Astrocyte (in vitro differentiated cells and primary cell): ENCODE measurements at regions not wholly inside any gene's neighbourhood (a gene's known extent, or its start where the extent isn't known, plus 50 kb on each side); places are given as distances from the start of the nearest gene placed in this dataset.

Source experiments
- DNase-seq: peaks from one replicate; pipeline ENCODE4 v3.0.0-alpha.2; 2010; ENCODE audit warnings: low read depth
- FAIRE-seq: peaks from 2 replicates; lab custom pipeline; 2011; peaks lifted over from hg19 to GRCh38; lab: Jason Lieb, UNC
- H2AFZ ChIP-seq: 2 replicates; pipeline ENCODE4 v1.6.0; 2012; ENCODE audit warnings: low read depth, low read length, inconsistent platforms
- H3K27ac ChIP-seq: 2 replicates; pipeline ENCODE4 v1.5.1; 2011; ENCODE audit warnings: low read depth, low read length, inconsistent platforms
- H3K27me3 ChIP-seq: 2 replicates; pipeline ENCODE4 v1.6.0; 2011; ENCODE audit warnings: low read length, inconsistent platforms; ENCODE audit not compliant: insufficient read depth
- H3K36me3 ChIP-seq: 2 replicates; pipeline ENCODE4 v1.5.1; 2011; ENCODE audit warnings: low read length, inconsistent platforms; ENCODE audit not compliant: insufficient read depth
- H3K4me1 ChIP-seq: 2 replicates; pipeline ENCODE4 v1.5.1; 2011; ENCODE audit warnings: low read length, inconsistent platforms; ENCODE audit not compliant: insufficient read depth
- H3K4me2 ChIP-seq: 2 replicates; pipeline ENCODE4 v1.6.0; 2012; ENCODE audit warnings: low read length, inconsistent platforms
- H3K4me3 ChIP-seq: 2 replicates; pipeline ENCODE4 v1.5.1; 2011; ENCODE audit warnings: low read depth, mild to moderate bottlenecking, low read length, inconsistent platforms; ENCODE audit not compliant: insufficient read depth
- H3K79me2 ChIP-seq: 2 replicates; pipeline ENCODE4 v1.6.0; 2012; ENCODE audit warnings: mild to moderate bottlenecking, low read length, inconsistent platforms; ENCODE audit not compliant: insufficient read depth
- H3K9ac ChIP-seq: 2 replicates; pipeline ENCODE4 v1.6.0; 2012; ENCODE audit warnings: mild to moderate bottlenecking, low read length, inconsistent platforms
- H3K9me3 ChIP-seq: 2 replicates; pipeline ENCODE4 v1.5.1; 2012; ENCODE audit warnings: low read depth, mild to moderate bottlenecking, low read length, inconsistent platforms; ENCODE audit not compliant: insufficient read depth
- H4K20me1 ChIP-seq: 2 replicates; pipeline ENCODE4 v1.6.0; 2012; ENCODE audit warnings: low read length, inconsistent platforms; ENCODE audit not compliant: insufficient read depth
- H3K27ac Mint-ChIP-seq: one replicate; pipeline ENCODE4 v1.8.0; 2021; ENCODE audit warnings: mild to moderate bottlenecking, mixed read lengths; ENCODE audit not compliant: unreplicated experiment
- H3K27me3 Mint-ChIP-seq: one replicate; pipeline ENCODE4 v1.8.0; 2021; ENCODE audit warnings: low read depth, mixed read lengths; ENCODE audit not compliant: unreplicated experiment
- H3K36me3 Mint-ChIP-seq: one replicate; pipeline ENCODE4 v1.8.0; 2021; ENCODE audit warnings: low read depth, mixed read lengths; ENCODE audit not compliant: unreplicated experiment
- H3K4me1 Mint-ChIP-seq: one replicate; pipeline ENCODE4 v1.8.0; 2021; ENCODE audit warnings: low read depth, mixed read lengths; ENCODE audit not compliant: unreplicated experiment
- H3K4me3 Mint-ChIP-seq: one replicate; pipeline ENCODE4 v1.8.0; 2021; ENCODE audit warnings: mild to moderate bottlenecking, moderate library complexity, mixed read lengths; ENCODE audit not compliant: unreplicated experiment
- H3K9me3 Mint-ChIP-seq: one replicate; pipeline ENCODE4 v1.8.0; 2021; ENCODE audit warnings: mild to moderate bottlenecking, mixed read lengths; ENCODE audit not compliant: unreplicated experiment
- EZH2 ChIP-seq: IDR thresholded peaks from 2 replicates; pipeline ENCODE4 v1.6.1; 2012; ENCODE audit warnings: mild to moderate bottlenecking, low read length, inconsistent platforms; ENCODE audit not compliant: insufficient read depth
- TF ChIP-seq, protein P1 (sequence below): IDR thresholded peaks from 2 replicates; pipeline ENCODE4 v1.5.1; 2011; ENCODE audit warnings: low read depth, mild to moderate bottlenecking, inconsistent platforms, low read length, moderate library complexity; ENCODE audit not compliant: insufficient read depth

DNA sequence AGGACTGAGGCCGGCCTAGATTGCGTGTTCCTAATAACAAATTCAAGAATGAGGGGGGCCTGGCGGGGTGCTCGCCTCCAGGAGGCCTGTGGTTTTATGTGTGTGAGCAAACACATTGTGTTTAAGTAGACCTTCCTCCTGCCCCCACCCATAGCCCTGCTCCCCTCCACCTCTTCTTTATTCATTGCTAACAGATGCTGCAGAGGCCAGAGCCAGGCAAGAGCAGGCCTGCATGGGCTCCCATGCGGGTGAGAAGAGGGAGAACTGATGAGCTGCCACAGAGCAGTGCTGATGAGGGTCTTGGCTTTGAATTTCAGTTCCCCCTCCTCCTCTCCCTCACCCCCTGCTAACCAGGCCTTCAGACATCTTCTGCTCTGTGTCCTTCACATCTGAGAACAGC is 154.6 kb downstream of the OSR1 start:
- H3K9me3 Mint-ChIP-seq = no peaks in the 10 kb centered on the region
- H3K4me3 Mint-ChIP-seq = no peak overlapping the region
- no peak for TF ChIP-seq EZH2
- TF ChIP-seq, protein P1, sequence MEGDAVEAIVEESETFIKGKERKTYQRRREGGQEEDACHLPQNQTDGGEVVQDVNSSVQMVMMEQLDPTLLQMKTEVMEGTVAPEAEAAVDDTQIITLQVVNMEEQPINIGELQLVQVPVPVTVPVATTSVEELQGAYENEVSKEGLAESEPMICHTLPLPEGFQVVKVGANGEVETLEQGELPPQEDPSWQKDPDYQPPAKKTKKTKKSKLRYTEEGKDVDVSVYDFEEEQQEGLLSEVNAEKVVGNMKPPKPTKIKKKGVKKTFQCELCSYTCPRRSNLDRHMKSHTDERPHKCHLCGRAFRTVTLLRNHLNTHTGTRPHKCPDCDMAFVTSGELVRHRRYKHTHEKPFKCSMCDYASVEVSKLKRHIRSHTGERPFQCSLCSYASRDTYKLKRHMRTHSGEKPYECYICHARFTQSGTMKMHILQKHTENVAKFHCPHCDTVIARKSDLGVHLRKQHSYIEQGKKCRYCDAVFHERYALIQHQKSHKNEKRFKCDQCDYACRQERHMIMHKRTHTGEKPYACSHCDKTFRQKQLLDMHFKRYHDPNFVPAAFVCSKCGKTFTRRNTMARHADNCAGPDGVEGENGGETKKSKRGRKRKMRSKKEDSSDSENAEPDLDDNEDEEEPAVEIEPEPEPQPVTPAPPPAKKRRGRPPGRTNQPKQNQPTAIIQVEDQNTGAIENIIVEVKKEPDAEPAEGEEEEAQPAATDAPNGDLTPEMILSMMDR = no peak
- H2AFZ ChIP-seq = no peak overlapping the region
- H3K27me3 Mint-ChIP-seq = peaks cover 7% of the 10 kb centered on the region
- no peak overlapping the region for H3K9ac ChIP-seq
- H3K79me2 ChIP-seq = no peaks in the 10 kb centered on the region
- H3K36me3 Mint-ChIP-seq = no peaks in the 10 kb centered on the region
- H3K9me3 ChIP-seq = no peaks in the 10 kb centered on the region
- no peaks in the 10 kb centered on the region for H3K4me1 Mint-ChIP-seq
- H3K27ac ChIP-seq = no peak overlapping the region
- no peaks in the 10 kb centered on the region for H4K20me1 ChIP-seq
- no peaks in the 10 kb centered on the region for H3K36me3 ChIP-seq
- DNase-seq (no peak), FAIRE-seq (no peak)
- H3K27ac Mint-ChIP-seq = no peak overlapping the region
- H3K4me1 ChIP-seq = no peaks in the 10 kb centered on the region
- no peaks in the 10 kb centered on the region for H3K27me3 ChIP-seq
- no peak overlapping the region for H3K4me3 ChIP-seq
- H3K4me2 ChIP-seq = no peak overlapping the region

DNA sequence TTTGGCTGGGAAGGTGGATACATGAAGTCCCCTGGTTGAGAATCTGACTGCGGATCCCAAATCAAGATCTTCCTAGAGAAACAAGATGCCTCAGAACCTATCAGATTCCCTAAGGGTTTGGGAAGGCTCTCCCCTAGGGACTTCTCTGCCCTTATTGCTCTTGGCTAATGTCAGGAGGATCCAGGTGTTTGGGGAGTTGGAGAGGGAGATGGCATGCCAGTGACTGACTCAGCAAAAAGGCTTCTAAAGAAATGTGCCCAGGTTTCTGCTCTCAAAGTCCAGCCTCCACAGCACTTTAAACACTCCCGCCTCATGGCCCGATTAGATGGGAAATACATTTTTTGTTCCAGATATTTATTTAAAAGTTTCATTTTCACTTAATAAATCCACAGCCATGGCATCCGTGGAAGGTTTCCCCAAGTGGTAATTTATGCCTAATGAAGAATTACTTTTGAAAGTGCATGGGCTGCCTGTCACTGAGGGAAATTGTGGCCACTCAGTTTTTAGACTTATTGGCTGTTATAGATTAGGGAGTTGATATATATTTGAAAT is 156.4 kb downstream of the OSR1 start:
- peaks cover 2% of the 10 kb centered on the region for H3K9me3 Mint-ChIP-seq
- no peaks in the 10 kb centered on the region for H3K4me1 Mint-ChIP-seq
- Histone ChIP-seq H4K20me1 (no peaks in the 10 kb centered on the region), H3K79me2 (no peaks in the 10 kb centered on the region), H3K27ac (no peak overlapping the region), H3K4me2 (no peak overlapping the region), H3K27me3 (no peaks in the 10 kb centered on the region), H3K4me3 (no peak overlapping the region), H3K9me3 (no peaks in the 10 kb centered on the region), H3K9ac (no peak overlapping the region), H3K4me1 (no peaks in the 10 kb centered on the region), H2AFZ (no peak overlapping the region), H3K36me3 (no peaks in the 10 kb centered on the region)
- peaks cover 7% of the 10 kb centered on the region for H3K27me3 Mint-ChIP-seq
- DNase-seq (no peak), FAIRE-seq (no peak)
- H3K36me3 Mint-ChIP-seq = no peaks in the 10 kb centered on the region
- no peak overlapping the region for H3K4me3 Mint-ChIP-seq
- no peak for TF ChIP-seq EZH2
- TF ChIP-seq, protein P1 = no peak
- H3K27ac Mint-ChIP-seq = no peak overlapping the region

DNA sequence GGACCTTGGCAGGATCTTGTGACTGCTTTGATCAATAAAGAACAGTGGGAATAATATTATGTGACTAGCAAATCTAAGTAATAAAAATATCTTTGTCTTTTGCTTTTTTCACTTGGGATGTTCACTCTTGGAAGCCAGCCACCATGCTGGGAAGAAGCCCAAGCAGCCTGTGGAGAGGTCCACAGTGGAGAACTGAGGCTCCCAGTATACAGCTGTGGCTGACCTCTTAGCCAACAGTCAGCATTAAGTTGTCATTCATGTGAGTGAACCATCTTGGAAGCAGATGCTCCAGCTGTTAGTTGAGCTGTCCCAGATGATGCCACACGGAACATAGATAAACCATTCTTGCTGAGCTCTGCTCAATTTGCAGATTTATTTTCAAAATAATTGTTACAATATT is 160.0 kb downstream of the OSR1 start:
- H3K27me3 ChIP-seq = no peaks in the 10 kb centered on the region
- Mint-ChIP-seq H3K4me1 (peaks cover 3% of the 10 kb centered on the region), H3K36me3 (no peaks in the 10 kb centered on the region), H3K9me3 (peaks cover 2% of the 10 kb centered on the region), H3K27me3 (peaks cover 7% of the 10 kb centered on the region), H3K4me3 (no peak overlapping the region), H3K27ac (no peak overlapping the region)
- H3K9ac ChIP-seq = no peak overlapping the region
- H3K79me2 ChIP-seq = no peaks in the 10 kb centered on the region
- DNase-seq = no peak
- H4K20me1 ChIP-seq = no peaks in the 10 kb centered on the region
- H3K9me3 ChIP-seq = no peaks in the 10 kb centered on the region
- FAIRE-seq = no peak
- no peaks in the 10 kb centered on the region for H3K4me1 ChIP-seq
- TF ChIP-seq EZH2 = no peak
- TF ChIP-seq, protein P1 = no peak
- H3K4me3 ChIP-seq = no peak overlapping the region
- H3K36me3 ChIP-seq = no peaks in the 10 kb centered on the region
- no peak overlapping the region for H3K27ac ChIP-seq
- no peak overlapping the region for H2AFZ ChIP-seq
- no peak overlapping the region for H3K4me2 ChIP-seq
